Stimulated activated CD8-positive, alpha-beta memory T cell treated with anti-CD3 and anti-CD28 coated beads, Interleukin-12 subunit alpha, Interleukin-12 subunit beta, amount 100 ng/mL, for 4 hours (primary cell): ENCODE measurements at regions not wholly inside any gene's neighbourhood (a gene's known extent, or its start where the extent isn't known, plus 50 kb on each side); places are given as distances from the start of the nearest gene placed in this dataset.

Experiments used
- DNase-seq: peaks from one replicate; pipeline ENCODE4 v3.0.0-alpha.2; 2020; ENCODE audit warnings: low read depth

DNA sequence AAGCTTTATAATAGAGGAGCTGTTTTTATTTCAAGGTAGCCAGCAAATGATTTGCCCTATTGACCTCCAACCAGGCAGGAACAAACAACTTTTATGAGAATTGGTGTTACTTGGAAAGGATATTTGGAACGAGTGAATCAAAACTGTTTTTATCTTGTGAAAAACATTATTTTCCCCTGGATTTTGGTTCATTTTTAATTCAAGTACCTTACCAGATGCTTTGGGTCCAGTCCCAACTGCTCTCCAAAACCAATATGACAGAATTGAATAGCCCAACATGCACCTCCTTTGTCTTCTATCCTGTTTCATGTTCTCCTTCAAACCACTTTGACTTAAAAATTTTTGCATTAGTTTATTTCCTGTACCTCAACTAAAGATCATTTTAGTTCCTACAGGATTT lies 178.6 kb upstream of the RBMS1 start:
- DNase-seq: no peak

DNA sequence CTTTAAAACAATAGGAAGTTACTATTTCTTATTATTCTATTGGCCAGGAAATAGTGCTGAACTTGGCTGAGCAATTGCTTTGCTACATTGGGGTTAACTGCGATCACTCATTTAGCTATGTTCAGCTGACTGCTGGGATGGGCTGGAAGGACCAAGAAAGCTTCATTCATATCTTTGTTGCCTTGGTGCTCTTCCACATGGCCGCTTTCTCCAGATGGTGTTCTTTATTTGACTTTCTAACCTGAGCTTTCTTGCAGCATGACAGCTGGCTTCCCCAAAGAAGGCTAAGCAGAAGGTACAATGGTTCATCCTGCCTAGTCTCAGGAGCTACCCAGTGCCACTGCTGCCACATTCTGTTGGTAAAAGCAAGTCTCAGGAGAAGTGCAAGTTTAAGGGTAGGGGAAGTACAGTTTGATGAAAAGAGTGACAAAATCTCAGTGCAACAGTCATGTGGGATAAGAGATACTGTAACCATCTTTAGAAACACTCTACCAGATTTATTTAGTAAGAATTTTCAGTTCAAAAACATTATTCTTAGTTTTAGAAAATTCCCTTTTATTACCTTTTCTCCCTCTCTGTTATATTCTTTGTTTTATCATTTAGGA lies 180.6 kb upstream of the RBMS1 start:
- DNase-seq: no peak

DNA sequence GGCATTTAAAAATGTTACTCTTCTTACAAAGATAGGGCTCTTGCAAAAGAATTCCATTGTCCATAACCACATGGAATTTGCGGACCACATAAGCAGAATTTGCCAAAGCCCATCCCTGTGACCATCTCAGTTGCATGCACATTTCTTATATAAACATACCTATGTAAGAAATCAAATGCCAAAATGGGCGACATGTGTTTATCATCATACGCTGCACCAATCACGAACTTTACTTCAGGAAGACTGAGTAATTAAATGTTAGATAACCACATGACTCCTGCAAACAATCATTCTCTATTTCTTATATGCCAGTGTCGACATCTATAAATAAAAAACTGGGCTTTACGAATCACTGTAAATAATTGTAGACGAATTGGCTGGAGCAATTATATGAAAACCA lies 186.1 kb upstream of the RBMS1 start:
- DNase-seq: no peak

DNA sequence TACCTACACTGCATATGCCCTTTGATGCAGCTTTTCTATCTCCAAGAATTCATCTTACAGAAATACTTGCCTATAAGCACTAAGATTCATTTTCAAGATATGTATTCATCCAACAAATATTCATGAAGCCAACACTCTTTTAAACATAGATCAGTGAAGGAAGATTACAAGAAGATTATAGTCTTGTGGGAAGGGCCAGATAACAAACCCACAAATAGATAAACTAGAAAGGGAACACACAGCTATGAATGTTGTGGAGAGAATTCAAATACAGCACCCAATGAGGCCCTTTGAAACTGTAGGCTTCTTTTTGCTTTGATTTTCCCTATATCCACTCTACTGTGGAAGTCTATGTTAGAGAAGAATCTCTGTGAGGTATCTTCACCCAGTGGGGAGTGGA lies 186.7 kb upstream of the RBMS1 start:
- DNase-seq: no peak

DNA sequence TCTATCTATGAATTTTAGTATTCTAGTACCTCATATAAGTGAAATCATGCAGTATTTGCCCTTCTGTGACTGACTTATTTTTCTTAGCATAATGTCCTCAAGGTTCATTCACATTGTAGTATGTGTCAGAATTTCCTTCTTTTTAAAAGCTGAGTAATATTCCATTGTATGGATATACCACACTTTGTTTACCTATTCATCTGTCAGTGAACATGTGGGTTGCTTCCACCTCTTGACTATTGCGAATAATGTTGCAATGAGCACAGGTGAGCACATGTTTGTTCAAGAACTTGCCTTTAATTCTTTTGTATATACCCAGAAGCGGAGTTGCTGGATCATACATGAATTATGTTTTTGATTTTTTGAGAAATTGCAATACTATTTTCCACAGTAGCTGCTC lies 187.4 kb upstream of the RBMS1 start:
- DNase-seq: no peak

DNA sequence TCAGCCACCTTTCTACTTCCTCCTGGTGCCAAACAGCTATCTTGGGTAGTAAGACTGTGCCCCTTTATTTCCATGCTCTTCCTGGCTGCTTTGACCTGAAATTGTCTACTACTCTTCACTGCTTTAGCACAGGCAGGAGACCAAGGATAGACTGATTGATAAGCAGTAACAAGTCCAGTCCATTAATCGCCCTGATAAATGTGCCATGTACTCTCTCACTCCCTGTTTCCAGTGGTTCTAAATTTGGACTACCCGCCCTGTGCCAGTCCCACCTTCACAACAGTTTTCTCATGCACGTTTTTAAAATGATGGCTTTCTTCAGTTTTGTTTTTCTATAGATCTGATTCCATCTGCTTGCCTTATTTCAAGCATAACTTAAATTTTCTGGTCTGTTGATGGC lies 189.6 kb upstream of the RBMS1 start:
- no peak for DNase-seq

DNA sequence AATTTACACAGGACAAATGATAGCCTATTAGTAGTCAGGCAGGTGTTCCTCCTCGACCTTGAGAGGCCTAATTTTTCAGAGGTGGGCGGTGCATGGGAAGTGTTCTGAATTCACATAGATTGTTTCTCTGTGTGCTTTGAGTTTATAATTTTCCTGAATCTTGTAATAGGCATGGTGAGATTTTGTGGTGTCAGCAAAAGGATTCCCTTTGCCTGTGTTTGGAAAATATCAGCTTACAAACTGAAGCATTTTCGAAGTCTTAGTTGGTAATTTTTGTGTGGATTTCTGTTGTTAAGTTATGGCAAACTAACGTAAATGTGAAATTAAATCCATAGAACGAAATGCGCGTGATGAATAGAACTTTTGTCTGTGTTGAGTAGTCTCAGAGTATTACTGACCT lies 194.0 kb upstream of the RBMS1 start:
- no peak for DNase-seq

DNA sequence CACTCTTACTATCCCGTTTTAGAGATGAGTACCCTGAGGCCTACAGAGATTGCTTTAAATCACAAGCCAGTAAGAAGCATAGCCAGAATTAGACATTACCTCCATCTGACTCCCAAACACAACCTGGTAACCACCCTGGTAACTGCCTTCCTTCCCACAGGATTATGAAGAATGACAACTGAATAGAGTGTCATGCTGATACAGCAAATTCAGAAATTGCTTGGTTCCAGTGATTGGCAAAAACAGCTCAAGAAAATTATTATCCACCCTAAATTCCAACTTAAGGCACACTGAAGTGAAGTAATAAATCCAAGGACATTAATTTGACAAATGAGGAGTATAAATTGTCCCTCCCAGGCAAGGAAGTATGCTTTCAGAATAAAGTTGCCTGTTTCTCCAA lies 195.8 kb upstream of the RBMS1 start:
- DNase-seq: no peak

DNA sequence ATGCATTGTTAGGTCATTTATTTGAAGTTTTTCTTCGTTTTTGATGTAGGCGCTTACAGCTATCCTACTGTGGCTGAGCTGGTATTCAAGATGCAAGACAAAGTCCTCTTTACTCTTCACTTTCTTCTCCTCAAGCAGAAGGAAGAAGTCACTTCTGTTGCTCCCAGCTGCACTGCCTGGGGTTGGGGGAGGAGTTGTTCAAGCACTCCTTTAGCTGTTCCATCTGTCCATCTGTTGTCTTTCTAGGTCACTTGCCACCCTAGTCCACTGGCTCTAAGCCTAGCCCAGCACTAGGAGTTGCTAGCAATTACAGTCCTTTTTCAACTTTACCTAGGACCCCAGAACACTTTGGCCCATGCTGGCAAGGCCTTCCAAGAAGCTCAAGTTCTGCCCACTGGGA lies 200.6 kb upstream of the RBMS1 start:
- DNase-seq: no peak

DNA sequence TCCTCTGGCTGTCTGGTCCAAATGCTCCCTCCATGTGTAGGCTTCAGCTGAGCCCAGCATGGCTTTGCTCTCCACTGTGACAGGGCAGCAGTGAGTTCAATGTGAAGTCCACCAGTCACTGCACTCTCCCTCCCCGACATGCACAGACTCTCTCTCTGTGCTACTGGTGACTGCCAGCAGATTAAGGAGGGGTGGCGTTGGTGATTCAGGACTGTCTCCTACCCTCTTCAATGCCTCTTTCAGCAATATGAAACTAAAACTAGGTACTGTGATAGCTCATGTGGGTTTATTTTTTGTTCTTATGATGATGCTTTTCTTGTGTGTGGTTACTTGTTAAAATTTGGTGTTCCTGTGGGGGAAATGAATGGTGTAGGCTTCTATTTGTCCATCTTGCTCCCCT lies 201.0 kb upstream of the RBMS1 start:
- no peak for DNase-seq

DNA sequence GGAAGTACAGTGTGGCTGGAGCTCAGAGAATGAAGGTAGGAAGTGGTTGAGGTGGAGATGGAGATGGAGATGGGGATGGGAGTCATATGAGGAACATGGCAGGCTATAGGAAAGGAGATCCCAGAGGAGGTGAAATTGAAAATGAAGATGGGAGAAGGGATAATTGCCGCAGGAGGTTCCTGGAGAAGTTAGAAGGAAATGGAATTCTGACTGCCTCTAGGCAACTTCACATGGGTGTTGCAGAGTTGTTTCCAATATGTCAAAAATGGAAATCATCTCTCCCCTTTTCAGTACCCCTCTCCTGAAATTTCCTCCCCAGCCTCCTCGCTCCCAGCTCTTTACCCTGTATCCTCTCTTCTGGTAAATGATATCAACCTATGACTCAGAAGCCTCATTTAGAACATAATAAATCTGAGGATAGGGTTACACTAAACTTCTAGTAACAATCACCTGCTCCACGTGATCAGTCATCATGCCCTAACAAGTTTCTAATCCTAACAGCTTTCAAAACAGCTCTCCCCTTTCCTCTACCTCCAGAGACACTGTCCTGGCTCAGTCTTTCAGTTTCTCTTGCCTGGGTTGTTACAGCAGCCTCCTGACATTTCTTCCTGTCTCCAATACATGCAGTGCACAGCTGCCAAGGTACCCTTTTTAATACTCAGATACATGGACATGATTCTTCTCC lies 201.9 kb upstream of the RBMS1 start:
- DNase-seq: no peak

DNA sequence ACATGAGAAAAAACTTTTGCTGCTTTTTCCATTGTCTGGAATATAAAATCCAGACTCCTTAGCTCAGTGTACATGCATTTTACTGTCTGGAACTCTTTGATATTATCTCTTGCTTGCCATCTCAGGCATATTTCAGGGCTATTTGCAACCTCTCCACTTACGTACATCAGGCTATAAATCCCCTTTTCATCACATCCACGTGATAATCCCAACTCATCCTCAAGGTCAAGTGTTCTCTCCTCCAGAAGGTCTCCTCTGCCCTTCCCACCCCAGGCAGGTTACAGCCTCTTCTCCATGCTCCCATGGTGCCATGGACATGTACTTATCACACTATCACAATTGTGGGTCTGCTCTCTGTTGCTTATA lies 202.5 kb upstream of the RBMS1 start:
- DNase-seq: no peak

DNA sequence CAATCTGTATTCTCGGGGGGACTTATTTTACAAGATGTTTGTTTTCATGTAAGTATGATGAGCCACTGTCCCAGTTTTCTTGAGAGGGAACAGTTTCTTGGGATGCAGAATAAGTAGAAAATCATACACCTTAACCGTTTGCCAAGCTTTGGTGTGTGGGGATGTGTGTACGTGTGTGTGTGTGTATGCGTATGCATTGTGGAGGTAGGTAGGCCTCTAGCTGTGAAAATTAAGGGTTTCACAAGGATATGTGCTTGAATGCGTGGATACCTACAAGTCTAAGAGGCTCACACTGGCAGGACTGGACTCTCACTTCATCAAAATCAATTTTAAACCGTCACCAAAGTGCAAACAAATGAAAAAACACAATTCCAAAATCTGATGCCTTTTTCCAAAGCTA lies 204.2 kb upstream of the RBMS1 start:
- DNase-seq: no peak

DNA sequence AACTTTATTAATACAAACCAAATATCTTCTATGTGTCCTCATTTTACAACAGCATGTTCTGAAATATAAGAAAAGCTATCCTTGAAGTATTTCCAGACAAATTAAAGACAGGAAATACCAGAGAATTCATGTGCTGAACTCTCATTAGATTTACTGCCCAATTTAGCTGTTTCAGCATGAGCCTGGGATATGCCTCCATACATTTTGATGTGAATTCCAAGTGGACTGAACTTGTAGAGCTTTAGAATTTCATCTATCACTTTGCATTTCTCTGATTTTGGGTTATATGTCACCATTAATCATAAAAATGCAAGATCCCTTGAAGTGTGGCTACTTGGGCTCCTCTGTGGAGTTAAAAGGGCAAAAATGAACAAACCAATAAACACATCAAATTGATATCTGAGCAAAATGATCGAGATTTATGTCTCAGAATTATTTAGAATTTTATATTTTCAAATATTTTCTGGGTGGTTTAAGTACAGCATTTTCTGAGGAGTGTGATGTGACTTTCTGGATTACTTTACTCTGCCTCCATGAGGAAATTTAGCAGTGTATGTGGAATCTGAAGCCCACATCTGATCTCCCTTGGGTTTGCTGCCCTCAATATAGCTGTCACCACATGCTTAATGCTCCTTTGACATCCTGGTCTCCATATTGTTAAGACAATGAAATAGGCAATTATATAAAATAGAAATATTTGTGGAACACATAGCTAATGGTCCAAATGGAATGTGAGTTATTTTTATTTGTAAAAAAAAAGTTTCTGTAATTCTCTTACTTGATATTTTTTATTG lies 206.6 kb upstream of the RBMS1 start:
- DNase-seq: no peak

DNA sequence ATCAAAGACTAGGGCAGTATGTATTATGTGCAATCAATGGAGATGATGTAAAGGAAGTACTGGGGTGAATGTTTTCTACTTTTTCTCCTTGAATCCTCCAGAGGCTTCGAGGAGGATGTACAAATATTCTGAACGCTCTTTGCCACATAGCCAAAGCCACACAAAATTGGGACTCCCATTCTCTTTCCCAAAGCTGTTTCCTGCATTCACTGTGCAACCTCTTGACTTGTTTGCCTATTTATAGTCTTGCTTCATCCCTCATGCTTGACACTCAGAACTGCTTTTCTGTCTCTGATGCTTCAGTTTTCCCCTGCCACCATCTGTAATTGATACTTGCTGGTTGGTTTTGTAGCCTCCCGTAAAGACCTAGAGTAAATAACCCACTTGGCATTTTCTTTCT lies 208.2 kb upstream of the RBMS1 start:
- no peak for DNase-seq

DNA sequence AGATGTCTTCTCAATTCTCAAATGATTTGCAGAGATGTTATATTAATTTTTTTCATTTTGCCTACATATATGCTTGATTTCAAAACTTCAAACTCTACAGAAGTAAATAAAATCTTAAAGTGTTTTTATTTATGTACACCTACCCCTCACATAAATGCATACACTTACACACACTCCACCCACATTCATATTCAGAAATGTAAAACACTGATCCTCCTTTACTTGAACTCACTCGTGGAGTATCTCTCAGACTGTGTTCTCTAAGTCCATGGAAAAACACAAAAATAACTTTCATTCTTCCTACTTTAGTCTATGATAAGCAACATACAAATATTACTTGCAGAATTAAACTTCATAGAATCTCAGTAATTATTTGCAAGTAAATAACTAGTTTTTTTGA lies 209.1 kb upstream of the RBMS1 start:
- no peak for DNase-seq

DNA sequence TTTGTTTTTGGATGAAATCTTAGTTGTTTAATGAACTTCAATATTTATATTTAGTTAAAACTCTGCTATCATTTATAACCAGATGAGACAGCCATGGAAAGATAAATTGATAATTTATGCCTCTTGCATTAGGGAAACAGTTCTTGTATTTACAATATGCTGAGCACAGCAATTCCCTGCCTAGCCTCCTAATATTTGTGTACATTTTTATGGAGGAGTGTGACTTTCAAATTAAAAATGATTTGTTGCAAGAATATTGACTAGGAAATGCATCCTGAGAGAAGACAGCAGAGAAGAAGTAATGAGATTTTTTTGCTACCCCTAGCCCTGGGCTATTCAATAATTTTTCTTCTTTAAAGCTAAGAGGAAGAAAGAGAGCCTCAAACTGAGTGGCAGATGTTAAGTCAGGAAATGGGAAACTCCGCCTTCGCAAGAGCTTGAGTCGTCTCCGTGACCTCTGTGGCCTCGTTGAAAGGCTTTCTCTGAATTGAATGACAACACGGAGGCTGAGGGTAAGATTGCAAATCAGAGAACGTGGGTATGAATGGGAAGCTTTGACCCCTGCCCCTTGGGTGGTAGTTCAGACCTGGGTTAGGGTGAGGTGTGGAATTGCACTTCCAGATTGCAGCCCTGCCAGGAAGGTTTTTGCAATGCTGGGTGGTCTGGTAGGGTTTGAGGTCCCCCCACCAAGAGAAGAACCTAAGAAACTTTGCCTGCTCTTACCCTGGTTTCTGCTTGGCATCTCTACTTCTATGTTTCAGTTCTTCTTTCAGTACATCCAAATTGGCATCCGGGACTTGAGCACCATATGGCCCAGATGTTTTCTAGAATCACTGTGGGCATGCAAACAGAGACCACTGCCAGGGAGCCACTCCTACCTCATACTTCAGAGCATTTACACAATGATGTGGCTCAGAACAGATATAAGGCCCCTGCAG lies 210.3 kb upstream of the RBMS1 start:
- no peak for DNase-seq

DNA sequence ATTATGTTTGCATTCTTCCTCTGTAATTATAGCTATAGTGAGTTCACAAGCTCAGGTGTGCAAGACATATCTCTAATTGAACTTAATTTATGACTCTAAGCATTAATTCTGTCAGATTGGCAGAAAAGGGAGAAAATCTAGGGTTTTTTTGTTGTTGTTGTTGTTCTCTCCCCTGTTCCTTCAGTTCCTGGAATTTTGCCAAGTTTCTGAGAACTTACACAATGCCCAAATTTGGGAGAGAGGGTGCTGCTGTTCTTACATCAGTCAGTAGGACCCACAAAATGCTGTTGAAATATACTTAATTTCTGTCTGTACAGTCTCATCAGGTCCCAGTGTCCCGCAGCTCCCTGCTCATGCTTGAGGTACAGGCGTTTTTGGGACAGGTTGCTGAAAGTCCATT lies 221.8 kb upstream of the RBMS1 start:
- no peak for DNase-seq

DNA sequence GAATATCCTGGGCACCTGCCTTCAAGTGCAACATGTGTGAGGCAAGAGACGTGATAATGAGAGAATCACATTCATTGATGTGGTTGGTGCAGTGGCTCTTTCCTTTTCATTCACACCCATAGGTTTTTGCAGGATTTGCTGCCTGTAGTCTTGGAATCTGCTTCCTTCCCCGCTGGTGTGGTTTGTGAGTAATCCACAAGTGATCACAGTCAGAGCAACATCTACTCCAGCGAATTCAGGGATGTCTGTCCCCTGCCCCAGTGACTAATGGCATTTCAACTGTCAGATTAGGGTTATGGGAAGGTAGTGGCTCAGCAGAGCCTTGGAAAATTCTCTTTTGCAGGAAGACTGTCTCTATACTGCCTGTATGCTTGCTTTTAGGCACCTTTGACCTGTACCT lies 225.5 kb upstream of the RBMS1 start:
- no peak for DNase-seq

DNA sequence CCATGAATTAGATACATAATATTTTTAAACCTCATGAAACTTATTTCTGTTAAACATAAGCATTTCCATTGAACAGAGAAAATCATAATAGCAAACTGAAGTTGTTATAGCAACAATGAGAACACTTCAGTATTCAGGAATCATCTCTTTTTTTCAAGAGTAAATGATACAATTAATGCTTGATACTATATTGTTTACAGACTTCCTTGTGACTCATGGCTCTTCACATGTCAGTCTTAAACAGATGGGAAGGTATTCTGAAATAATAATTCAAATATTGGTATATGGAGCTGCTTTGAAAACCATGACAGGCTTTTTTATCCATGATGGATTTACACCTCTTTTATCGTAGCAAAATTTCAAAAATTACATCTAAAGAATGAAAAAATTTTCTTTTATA lies 226.5 kb upstream of the RBMS1 start:
- DNase-seq: no peak

DNA sequence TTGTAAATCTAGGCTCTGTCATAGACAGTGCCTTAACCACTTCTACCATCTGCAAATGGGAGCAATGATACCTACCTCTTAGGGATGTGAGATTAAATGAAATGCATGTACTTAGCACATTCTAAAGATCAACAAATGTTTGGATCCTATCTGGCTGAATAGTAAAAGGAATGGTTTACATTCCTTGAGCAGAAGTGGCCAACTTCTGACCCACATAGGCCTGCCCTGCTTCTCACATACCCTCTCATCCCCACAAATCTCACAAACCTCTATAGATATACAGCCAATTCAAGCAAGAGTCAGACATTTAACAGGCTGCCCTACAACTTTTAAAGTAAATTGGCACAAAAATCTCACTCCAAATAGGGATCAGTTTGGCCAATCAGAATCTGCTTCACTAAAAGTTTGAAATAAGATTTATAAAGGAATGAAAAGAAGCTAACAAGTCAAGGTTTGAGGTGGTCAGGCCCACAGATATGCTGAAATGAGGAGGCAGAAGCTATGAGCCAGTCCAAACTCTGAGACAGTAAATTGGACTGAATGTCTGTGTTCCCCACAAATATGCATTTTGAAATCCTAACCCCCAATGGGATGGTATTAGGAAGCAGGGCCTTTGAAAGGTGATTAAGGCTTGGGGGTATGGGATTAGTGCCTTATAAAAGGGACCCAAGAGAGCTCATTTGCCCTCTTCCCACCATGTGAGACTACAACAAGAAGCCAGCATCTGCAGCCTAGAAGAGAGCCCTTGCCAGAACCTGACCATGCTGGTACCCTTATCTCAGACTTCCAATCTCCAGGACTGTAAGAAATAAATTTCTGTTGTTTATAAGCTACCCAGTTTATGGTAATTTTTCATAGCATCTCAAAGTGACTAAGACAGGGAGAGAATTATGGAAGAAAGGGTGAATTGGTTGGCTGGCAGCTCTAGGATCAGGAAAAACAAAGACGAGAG lies 227.8 kb upstream of the RBMS1 start:
- no peak for DNase-seq
